T47D (cell line): ENCODE measurements at regions not wholly inside any gene's neighbourhood (a gene's known extent, or its start where the extent isn't known, plus 50 kb on each side); places are given as distances from the start of the nearest gene placed in this dataset.
"Not testable (repeated sequence)": the region's sequence is repeated elsewhere in the genome, so short reads cannot be mapped to it uniquely, and the experiment has no call there.

ENCODE experiments used
- DNase-seq, 2 experiments: peaks; one replicate each; pipeline versions ENCODE4 v3.0.0 to v3.0.0-alpha.2; 2011 to 2012; ENCODE audit warnings: low read depth in 1 of 2, low spot score in 1 of 2
- JUND ChIP-seq: IDR thresholded peaks from 2 replicates; pipeline ENCODE4 v1.6.1; 2012; ENCODE audit warnings: low read depth
- in situ Hi-C: cut with HindIII; loops from 2 replicates; pipeline ENCODE4 v1.10.0; 2016; ENCODE audit warnings: low sequenced_read_pairs, low pct_unique_long_range_greater_than_20kb

- no peak for TF ChIP-seq JUND
- no peak for DNase-seq
- in situ Hi-C loops, result no loop called here
These were observed 65.1 kb upstream of the TSC22D2 start for GRCh38 chr3:150342896-150343467.

GRCh38 chr3:150341891-150342290 lies 66.2 kb upstream of the TSC22D2 start:
- no peak for TF ChIP-seq JUND
- no peak for DNase-seq
- in situ Hi-C loops, result no loop called here

- DNase-seq, in situ Hi-C loops: not testable (repeated sequence)
These were observed 71.7 kb upstream of the TSC22D2 start for GRCh38 chr3:150336363-150336762.

GRCh38 chr3:150335631-150336030 lies 72.5 kb upstream of the TSC22D2 start:
- no peak for DNase-seq
- in situ Hi-C loops, result no loop called here
- TF ChIP-seq JUND, result no peak

GRCh38 chr3:150334974-150335373 lies 73.1 kb upstream of the TSC22D2 start:
- no peak for DNase-seq
- no peak for TF ChIP-seq JUND
- in situ Hi-C loops, result no loop called here

DNA sequence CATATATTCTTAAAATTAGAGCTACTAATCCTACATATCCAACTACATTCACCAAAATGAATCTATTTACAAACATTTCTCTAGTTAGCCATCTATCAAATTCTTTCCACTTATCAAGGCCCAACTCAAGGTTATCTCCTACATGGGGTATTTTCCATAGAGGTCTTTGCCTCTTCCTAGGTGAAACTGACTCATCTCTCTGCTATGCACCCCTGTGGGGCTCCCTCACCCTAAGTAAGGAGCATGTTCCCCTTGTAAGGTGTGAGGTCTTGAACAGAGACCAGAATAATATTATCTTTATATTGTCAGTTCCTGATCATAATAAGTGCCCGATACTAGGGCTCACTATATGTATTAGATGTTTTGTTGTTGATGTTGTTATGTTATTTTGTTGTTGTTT lies 74.6 kb upstream of the TSC22D2 start:
- no peak for TF ChIP-seq JUND
- DNase-seq, result no peak
- in situ Hi-C loops, result no loop called here

DNA sequence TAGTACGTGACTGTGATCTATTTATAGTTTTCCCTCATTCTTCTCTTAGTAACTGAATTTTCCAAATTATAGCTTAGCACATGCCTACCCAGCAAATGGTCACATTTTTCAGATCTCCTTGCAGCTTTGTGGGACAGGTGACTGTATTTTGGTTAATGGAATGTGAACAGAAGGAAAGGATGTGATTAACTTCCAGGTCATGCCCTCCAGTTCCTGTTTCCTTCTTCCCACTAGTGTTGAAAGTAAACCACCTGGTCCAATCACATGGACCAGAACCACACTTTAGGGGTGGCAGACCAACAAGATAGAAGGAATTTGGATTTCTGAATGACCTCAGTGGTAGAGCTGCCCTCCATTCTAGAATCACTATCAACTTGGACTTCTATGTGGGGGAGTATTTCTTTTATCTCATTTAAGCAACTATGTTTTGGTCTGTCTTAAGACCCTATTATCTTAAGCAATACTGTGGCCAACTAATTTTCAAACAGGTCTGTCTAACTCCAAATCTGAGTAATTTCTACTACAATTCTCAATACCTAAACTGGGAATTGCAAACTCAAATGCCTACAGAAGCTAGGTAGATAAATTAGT lies 76.0 kb upstream of the TSC22D2 start:
- TF ChIP-seq JUND, result no peak
- in situ Hi-C loops, result no loop called here
- no peak for DNase-seq

- no peak for TF ChIP-seq JUND
- in situ Hi-C loops, result no loop called here
- DNase-seq, result no peak
These were observed 77.2 kb upstream of the TSC22D2 start for GRCh38 chr3:150330872-150331271.

DNA sequence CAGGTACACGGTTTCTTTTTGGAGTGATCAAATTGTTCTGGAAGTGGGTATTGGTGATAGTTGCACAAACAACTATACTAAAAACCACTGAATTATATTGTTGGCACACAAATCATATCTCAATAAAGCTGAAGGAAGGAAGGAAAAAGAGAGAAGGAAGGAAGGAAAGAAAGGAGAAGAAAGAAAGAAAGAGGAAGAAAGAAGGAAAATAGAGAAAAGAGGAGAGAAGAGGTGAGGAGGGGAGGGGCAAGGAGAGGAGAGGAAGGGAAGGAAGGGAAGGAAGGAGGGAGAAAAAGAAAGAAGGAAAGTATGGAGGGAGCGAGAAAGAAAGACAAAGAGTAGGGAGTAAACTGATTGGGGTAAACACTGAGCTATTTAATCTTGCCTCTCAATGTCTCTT lies 77.9 kb upstream of the TSC22D2 start:
- TF ChIP-seq JUND, result no peak
- DNase-seq, result no peak
- in situ Hi-C loops, result no loop called here

DNA sequence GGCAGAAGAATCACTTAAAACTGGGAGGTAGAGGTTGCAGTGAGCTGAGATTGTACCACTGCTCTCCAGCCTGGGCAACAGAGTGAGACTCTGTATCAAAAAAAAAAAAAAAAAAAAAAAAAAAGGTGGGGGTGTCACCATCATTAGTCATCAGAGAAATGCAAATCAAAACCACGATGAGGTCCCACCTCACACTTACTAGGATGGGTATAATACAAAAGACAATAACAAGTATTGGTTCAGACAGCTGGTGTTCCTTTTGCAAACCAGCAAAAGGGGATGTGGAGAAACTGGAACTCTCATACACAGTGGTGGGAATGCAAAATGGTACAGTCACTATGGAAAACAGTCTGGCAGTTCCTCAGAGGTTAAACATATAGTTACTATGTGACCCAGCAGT lies 78.7 kb upstream of the TSC22D2 start:
- in situ Hi-C loops, result no loop called here
- no peak for DNase-seq
- no peak for TF ChIP-seq JUND

GRCh38 chr3:150328654-150329040 lies 79.5 kb upstream of the TSC22D2 start:
- in situ Hi-C loops, result no loop called here
- DNase-seq, result no peak
- TF ChIP-seq JUND, result no peak

GRCh38 chr3:150327678-150328653 lies 80.1 kb upstream of the TSC22D2 start:
- no peak for TF ChIP-seq JUND
- in situ Hi-C loops, result no loop called here
- no peak for DNase-seq

DNA sequence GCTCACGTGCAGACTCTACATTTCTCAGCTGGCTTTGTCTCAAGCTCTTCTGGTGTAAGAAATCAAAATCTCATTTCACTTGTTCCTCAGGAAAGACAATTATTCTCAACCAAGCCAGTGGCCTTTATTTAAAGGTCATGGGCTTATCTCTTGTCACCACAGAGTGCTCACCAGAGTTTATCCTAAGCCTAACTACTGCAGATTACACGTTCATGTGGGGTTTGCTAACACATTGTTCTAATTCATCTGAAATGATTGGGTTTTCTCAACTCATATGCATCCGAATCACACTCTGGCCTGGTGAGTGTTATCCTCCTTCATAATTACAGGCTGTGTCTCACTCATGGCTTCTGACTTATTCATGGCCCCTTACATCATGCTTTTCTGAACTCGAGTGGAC lies 83.3 kb upstream of the TSC22D2 start:
- TF ChIP-seq JUND, result no peak
- no peak for DNase-seq
- in situ Hi-C loops, result no loop called here
